SJSA1 (cell line): ENCODE measurements at regions not wholly inside any gene's neighbourhood (a gene's known extent, or its start where the extent isn't known, plus 50 kb on each side); places are given as distances from the start of the nearest gene placed in this dataset.
A peak's percentile ranks its signal among the peaks of the same experiment; 100 is the strongest.

ENCODE experiments used
- DNase-seq, 2 experiments: peaks; one replicate each; pipeline ENCODE4 v3.0.0-alpha.2; 2015 to 2020; ENCODE audit warnings: low spot score in 2 of 2, low read depth in 1 of 2
- H3K27ac ChIP-seq: fragments of 250-450 bp; sonication (Bioruptor Pico); 2 replicates; pipeline ENCODE4 v1.5.1; 2020; ENCODE audit warnings: mild to moderate bottlenecking, moderate library complexity
- H3K27me3 ChIP-seq: fragments of 250-450 bp; sonication (Bioruptor Pico); replicated peaks from 2 replicates; pipeline ENCODE4 v1.5.1; 2020; ENCODE audit warnings: mild to moderate bottlenecking, moderate library complexity
- H3K36me3 ChIP-seq: fragments of 250-450 bp; sonication (Bioruptor Pico); 2 replicates; pipeline ENCODE4 v1.5.1; 2020; ENCODE audit warnings: mild to moderate bottlenecking
- H3K4me1 ChIP-seq: fragments of 250-450 bp; sonication (Bioruptor Pico); replicated peaks from 2 replicates; pipeline ENCODE4 v1.6.1; 2021; ENCODE audit warnings: mild to moderate bottlenecking
- H3K4me3 ChIP-seq: fragments of 250-450 bp; sonication (Bioruptor Pico); 2 replicates; pipeline ENCODE4 v1.5.1; 2020; ENCODE audit warnings: mild to moderate bottlenecking
- H3K9me3 ChIP-seq: fragments of 250-450 bp; sonication (Bioruptor Pico); replicated peaks from 2 replicates; pipeline ENCODE4 v1.5.1; 2020; ENCODE audit warnings: mild to moderate bottlenecking

GRCh38 chr5:68711293-68712200 lies 382.3 kb upstream of the SLC30A5 start:
- Histone ChIP-seq H3K36me3 (no peaks in the 10 kb centered on the region), H3K4me3 (no peak overlapping the region), H3K9me3 (no peaks in the 10 kb centered on the region), H3K27ac (no peak overlapping the region), H3K27me3 (no peaks in the 10 kb centered on the region), H3K4me1 (no peaks in the 10 kb centered on the region)
- DNase-seq = no peak

- H3K4me1 ChIP-seq = no peaks in the 10 kb centered on the region
- no peaks in the 10 kb centered on the region for H3K9me3 ChIP-seq
- H3K4me3 ChIP-seq = no peak overlapping the region
- no peaks in the 10 kb centered on the region for H3K27me3 ChIP-seq
- no peak overlapping the region for H3K27ac ChIP-seq
- H3K36me3 ChIP-seq = no peaks in the 10 kb centered on the region
- no peak for DNase-seq
Observed at GRCh38 chr5:68714810-68715209, 379.0 kb upstream of the SLC30A5 start.

- Histone ChIP-seq H3K4me3 (no peak overlapping the region), H3K9me3 (no peaks in the 10 kb centered on the region), H3K4me1 (no peaks in the 10 kb centered on the region), H3K36me3 (no peaks in the 10 kb centered on the region), H3K27ac (no peak overlapping the region), H3K27me3 (no peaks in the 10 kb centered on the region)
- no peak for DNase-seq
Observed at GRCh38 chr5:68720884-68721610, 372.8 kb upstream of the SLC30A5 start.

- no peak for DNase-seq
Observed at GRCh38 chr5:68722357-68722756, 371.5 kb upstream of the SLC30A5 start.

GRCh38 chr5:68725905-68726683 lies 367.7 kb upstream of the SLC30A5 start:
- no peaks in the 10 kb centered on the region for H3K9me3 ChIP-seq
- H3K4me1 ChIP-seq = no peaks in the 10 kb centered on the region
- no peaks in the 10 kb centered on the region for H3K36me3 ChIP-seq
- H3K27ac ChIP-seq = no peak overlapping the region
- no peak for DNase-seq
- no peak overlapping the region for H3K4me3 ChIP-seq
- no peaks in the 10 kb centered on the region for H3K27me3 ChIP-seq

More at GRCh38 chr5:68722357-68722756, 371.5 kb upstream of the SLC30A5 start:
- Histone ChIP-seq H3K36me3 (no peaks in the 10 kb centered on the region), H3K4me1 (no peaks in the 10 kb centered on the region), H3K27me3 (no peaks in the 10 kb centered on the region), H3K4me3 (no peak overlapping the region), H3K9me3 (no peaks in the 10 kb centered on the region), H3K27ac (no peak overlapping the region)

- no peak for DNase-seq
- Histone ChIP-seq H3K4me3 (no peak overlapping the region), H3K27me3 (no peaks in the 10 kb centered on the region), H3K27ac (no peak overlapping the region), H3K36me3 (no peaks in the 10 kb centered on the region), H3K9me3 (no peaks in the 10 kb centered on the region), H3K4me1 (no peaks in the 10 kb centered on the region)
Observed at GRCh38 chr5:68727931-68728330, 365.9 kb upstream of the SLC30A5 start.

- no peak for DNase-seq
- no peaks in the 10 kb centered on the region for H3K27me3 ChIP-seq
- H3K36me3 ChIP-seq = no peaks in the 10 kb centered on the region
- H3K4me1 ChIP-seq = no peaks in the 10 kb centered on the region
- no peaks in the 10 kb centered on the region for H3K9me3 ChIP-seq
- H3K4me3 ChIP-seq = no peak overlapping the region
- H3K27ac ChIP-seq = no peak overlapping the region
Observed at GRCh38 chr5:68729678-68730077, 364.1 kb upstream of the SLC30A5 start.

GRCh38 chr5:68730220-68730978 lies 363.4 kb upstream of the SLC30A5 start:
- no peaks in the 10 kb centered on the region for H3K4me1 ChIP-seq
- no peak overlapping the region for H3K4me3 ChIP-seq
- H3K27ac ChIP-seq = no peak overlapping the region
- no peaks in the 10 kb centered on the region for H3K27me3 ChIP-seq
- peak in 1 of 2 experiments; percentile 1 for DNase-seq
- no peaks in the 10 kb centered on the region for H3K36me3 ChIP-seq
- H3K9me3 ChIP-seq = no peaks in the 10 kb centered on the region

- peak in 1 of 2 experiments; percentile 5 for DNase-seq
- no peaks in the 10 kb centered on the region for H3K9me3 ChIP-seq
- no peak overlapping the region for H3K4me3 ChIP-seq
- no peak overlapping the region for H3K27ac ChIP-seq
- H3K36me3 ChIP-seq = no peaks in the 10 kb centered on the region
- no peaks in the 10 kb centered on the region for H3K4me1 ChIP-seq
- H3K27me3 ChIP-seq = no peaks in the 10 kb centered on the region
Observed at GRCh38 chr5:68730979-68731654, 362.7 kb upstream of the SLC30A5 start.

- no peaks in the 10 kb centered on the region for H3K4me1 ChIP-seq
- no peaks in the 10 kb centered on the region for H3K9me3 ChIP-seq
- H3K27me3 ChIP-seq = no peaks in the 10 kb centered on the region
- H3K36me3 ChIP-seq = no peaks in the 10 kb centered on the region
- DNase-seq = no peak
- H3K27ac ChIP-seq = no peak overlapping the region
- H3K4me3 ChIP-seq = no peak overlapping the region
Observed at GRCh38 chr5:68732251-68732650, 361.6 kb upstream of the SLC30A5 start.

GRCh38 chr5:68734781-68735180 lies 359.0 kb upstream of the SLC30A5 start:
- no peaks in the 10 kb centered on the region for H3K4me1 ChIP-seq
- H3K36me3 ChIP-seq = no peaks in the 10 kb centered on the region
- H3K9me3 ChIP-seq = no peaks in the 10 kb centered on the region
- no peak for DNase-seq
- H3K4me3 ChIP-seq = no peak overlapping the region
- H3K27me3 ChIP-seq = no peaks in the 10 kb centered on the region
- H3K27ac ChIP-seq = no peak overlapping the region

GRCh38 chr5:68738236-68738635 lies 355.6 kb upstream of the SLC30A5 start:
- Histone ChIP-seq H3K27ac (no peak overlapping the region), H3K4me1 (no peaks in the 10 kb centered on the region), H3K36me3 (no peaks in the 10 kb centered on the region), H3K4me3 (no peak overlapping the region), H3K9me3 (no peaks in the 10 kb centered on the region), H3K27me3 (no peaks in the 10 kb centered on the region)
- DNase-seq = no peak

- Histone ChIP-seq H3K27ac (no peak overlapping the region), H3K36me3 (no peaks in the 10 kb centered on the region), H3K4me1 (no peaks in the 10 kb centered on the region), H3K9me3 (no peaks in the 10 kb centered on the region), H3K27me3 (no peaks in the 10 kb centered on the region), H3K4me3 (no peak overlapping the region)
- no peak for DNase-seq
Observed at GRCh38 chr5:68738841-68739240, 355.0 kb upstream of the SLC30A5 start.
